Cardiac muscle cell (in vitro differentiated cells and primary cell): ENCODE measurements at regions not wholly inside any gene's neighbourhood (a gene's known extent, or its start where the extent isn't known, plus 50 kb on each side); places are given as distances from the start of the nearest gene placed in this dataset.
"Not testable (repeated sequence)": the region's sequence is repeated elsewhere in the genome, so short reads cannot be mapped to it uniquely, and the experiment has no call there.

Experiments
- DNase-seq, 2 donors: peaks; one replicate each; pipeline versions ENCODE4 v3.0.0 to v3.0.0-alpha.2; 2010 to 2017; ENCODE audit warnings: low read depth in 1 of 2, low spot score in 1 of 2
- H3K27ac ChIP-seq: fragments of 200-600 bp; sonication (generic); 2 replicates; pipeline ENCODE4 v1.5.1; 2016
- H3K27me3 ChIP-seq: fragments of 200-600 bp; sonication (generic); 2 replicates; pipeline ENCODE4 v1.6.0; 2016; ENCODE audit warnings: control low read depth
- H3K36me3 ChIP-seq: fragments of 200-600 bp; sonication (generic); 2 replicates; pipeline ENCODE4 v1.5.1; 2016; ENCODE audit warnings: control low read depth
- H3K4me1 ChIP-seq: fragments of 200-600 bp; sonication (generic); 2 replicates; pipeline ENCODE4 v1.8.1; 2017; ENCODE audit warnings: low read depth, mild to moderate bottlenecking, mixed run types
- H3K4me3 ChIP-seq: fragments of 200-600 bp; sonication (generic); 2 replicates; pipeline ENCODE4 v1.5.1; 2016; ENCODE audit warnings: mild to moderate bottlenecking
- H3K9me3 ChIP-seq: fragments of 200-600 bp; sonication (generic); 2 replicates; pipeline ENCODE4 v1.5.1; 2017; ENCODE audit warnings: low read depth, mild to moderate bottlenecking, control low read depth
- TF ChIP-seq, protein P1 (sequence below): IDR thresholded peaks from 2 replicates; pipeline ENCODE4 v1.5.1; 2012; ENCODE audit warnings: low read depth, mild to moderate bottlenecking, low read length

GRCh38 chr12:59486827-59487226, 109.0 kb upstream of the SLC16A7 start:
- no peak overlapping the region for H3K4me3 ChIP-seq
- no peak for DNase-seq
- H3K4me1 ChIP-seq, result no peaks in the 10 kb centered on the region
- no peaks in the 10 kb centered on the region for H3K36me3 ChIP-seq
- TF ChIP-seq, protein P1, sequence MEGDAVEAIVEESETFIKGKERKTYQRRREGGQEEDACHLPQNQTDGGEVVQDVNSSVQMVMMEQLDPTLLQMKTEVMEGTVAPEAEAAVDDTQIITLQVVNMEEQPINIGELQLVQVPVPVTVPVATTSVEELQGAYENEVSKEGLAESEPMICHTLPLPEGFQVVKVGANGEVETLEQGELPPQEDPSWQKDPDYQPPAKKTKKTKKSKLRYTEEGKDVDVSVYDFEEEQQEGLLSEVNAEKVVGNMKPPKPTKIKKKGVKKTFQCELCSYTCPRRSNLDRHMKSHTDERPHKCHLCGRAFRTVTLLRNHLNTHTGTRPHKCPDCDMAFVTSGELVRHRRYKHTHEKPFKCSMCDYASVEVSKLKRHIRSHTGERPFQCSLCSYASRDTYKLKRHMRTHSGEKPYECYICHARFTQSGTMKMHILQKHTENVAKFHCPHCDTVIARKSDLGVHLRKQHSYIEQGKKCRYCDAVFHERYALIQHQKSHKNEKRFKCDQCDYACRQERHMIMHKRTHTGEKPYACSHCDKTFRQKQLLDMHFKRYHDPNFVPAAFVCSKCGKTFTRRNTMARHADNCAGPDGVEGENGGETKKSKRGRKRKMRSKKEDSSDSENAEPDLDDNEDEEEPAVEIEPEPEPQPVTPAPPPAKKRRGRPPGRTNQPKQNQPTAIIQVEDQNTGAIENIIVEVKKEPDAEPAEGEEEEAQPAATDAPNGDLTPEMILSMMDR, result no peak
- H3K9me3 ChIP-seq, result no peaks in the 10 kb centered on the region
- no peaks in the 10 kb centered on the region for H3K27me3 ChIP-seq
- H3K27ac ChIP-seq, result no peak overlapping the region

DNA sequence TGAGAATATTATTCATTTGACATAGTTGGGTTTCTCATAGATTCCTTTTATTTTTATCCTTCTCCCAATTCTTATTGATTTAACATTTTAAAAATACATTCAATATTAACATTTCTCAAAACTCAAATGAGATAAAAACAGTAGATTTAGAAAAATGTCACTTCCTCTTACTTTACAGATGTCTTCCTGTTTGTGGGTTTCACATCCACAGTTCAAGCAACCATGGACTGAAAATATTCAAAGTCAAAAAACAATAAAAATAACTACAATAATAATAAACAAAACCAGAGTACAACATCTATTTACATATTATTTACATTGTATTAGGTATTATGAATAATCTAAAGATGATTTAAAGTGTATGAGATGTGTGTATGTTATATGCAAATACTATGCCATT, 111.3 kb upstream of the SLC16A7 start:
- no peaks in the 10 kb centered on the region for H3K9me3 ChIP-seq
- no peaks in the 10 kb centered on the region for H3K4me1 ChIP-seq
- TF ChIP-seq, protein P1, result no peak
- H3K27ac ChIP-seq, result no peak overlapping the region
- H3K4me3 ChIP-seq, result no peak overlapping the region
- H3K36me3 ChIP-seq, result no peaks in the 10 kb centered on the region
- DNase-seq, result no peak
- H3K27me3 ChIP-seq, result no peaks in the 10 kb centered on the region

DNA sequence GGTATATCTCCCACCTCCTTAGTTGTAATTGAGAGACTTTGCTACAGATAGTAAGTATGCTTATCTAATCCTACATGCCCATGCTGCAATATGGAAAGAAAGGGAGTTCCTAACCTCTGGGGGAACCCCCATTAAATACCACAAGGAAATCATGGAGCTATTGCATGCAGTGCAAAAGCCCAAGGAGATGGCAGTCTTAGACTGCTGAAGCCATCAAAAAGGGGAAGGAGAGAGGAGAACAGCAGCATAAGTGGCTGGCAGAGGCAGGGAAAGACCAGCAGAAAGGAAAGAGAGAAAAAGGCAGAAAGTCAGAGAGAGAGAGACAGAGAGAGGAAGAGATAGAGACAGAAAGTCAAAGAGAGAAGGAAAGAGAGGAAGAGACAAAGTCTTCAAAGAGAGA, 121.6 kb upstream of the SLC16A7 start:
- not testable (repeated sequence) for H3K9me3 ChIP-seq, H3K36me3 ChIP-seq, DNase-seq, H3K27me3 ChIP-seq, H3K4me3 ChIP-seq, H3K27ac ChIP-seq, H3K4me1 ChIP-seq

DNA sequence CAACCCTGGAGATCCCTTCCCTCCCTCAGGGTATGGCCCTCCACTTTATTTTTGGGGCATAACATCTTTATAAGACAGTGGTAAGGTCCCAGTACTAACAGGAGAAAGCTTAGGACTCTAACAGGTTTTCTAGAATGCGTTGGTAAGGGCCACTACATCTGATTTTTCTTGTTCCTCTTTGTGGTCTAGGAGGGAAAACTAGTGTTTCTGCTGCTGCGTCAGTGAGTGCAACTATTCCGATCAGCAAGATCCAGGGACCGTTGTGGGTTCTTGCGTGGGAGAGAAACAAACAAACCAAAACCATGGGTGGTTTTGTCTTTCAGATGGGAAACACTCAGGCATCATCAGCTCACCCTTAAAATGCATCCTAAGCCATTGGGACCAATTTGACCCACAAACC, 123.6 kb upstream of the SLC16A7 start:
- Histone ChIP-seq H3K4me1 (no peaks in the 10 kb centered on the region), H3K36me3 (no peaks in the 10 kb centered on the region), H3K27me3 (no peaks in the 10 kb centered on the region), H3K4me3 (no peak overlapping the region), H3K9me3 (no peaks in the 10 kb centered on the region), H3K27ac (no peak overlapping the region)
- no peak for DNase-seq
- TF ChIP-seq, protein P1, result no peak

DNA sequence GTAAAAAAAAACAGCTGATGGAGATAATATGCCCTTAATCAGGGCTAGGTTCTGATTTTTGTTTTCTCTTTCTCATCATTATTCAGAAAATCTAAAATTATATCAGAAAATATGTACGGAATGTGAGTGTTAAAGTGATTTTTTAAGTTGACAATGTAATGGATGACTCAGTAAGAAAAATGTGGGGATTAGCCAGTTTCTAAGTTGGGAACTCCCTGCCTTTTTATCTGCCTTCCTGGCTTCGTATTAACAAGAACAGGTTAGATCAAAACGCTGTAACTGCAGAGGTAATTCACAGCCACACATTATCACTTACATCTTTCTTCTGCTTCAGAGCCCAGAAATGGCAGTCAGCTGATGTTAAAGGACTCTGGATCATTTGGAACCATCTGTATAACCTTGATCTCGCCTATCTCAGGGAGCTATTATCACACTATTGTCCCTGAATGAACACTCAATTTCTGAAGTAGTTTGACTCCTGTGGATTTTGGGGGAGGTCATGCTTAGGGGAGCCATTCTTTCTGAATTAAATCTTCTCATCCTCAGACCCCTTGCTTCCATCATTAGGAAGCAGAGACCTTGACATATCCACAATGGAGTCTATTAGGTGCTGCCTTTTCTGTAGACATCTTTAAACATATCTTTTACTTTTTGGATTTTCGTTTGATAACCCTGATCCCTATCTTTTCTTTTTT, 135.7 kb upstream of the SLC16A7 start:
- peak in 1 of 2 donors; percentile 29 for DNase-seq
- TF ChIP-seq, protein P1, result no peak
- Histone ChIP-seq H3K4me1 (no peaks in the 10 kb centered on the region), H3K27ac (no peak overlapping the region), H3K9me3 (no peaks in the 10 kb centered on the region), H3K4me3 (no peak overlapping the region), H3K36me3 (no peaks in the 10 kb centered on the region), H3K27me3 (no peaks in the 10 kb centered on the region)

DNA sequence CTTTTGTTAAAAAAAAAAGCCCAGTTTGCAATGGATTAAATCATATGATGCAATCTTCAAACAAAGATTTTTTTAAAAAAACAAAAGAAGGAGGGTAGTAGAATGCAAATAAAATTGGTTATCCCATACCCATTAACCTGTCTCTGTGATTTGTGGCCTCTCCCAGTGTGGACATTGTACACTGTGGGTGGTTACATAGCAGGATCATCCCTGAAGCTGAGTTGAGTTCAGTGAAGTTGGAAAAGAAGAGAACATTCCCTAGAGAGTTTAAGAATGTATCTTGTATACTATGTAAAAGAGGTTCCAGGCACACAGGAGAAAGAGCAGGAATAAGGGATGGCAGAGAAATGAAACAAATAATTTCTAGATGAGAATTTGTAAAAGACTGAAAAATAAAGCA, 142.4 kb upstream of the SLC16A7 start:
- Histone ChIP-seq H3K36me3 (no peaks in the 10 kb centered on the region), H3K4me3 (no peak overlapping the region), H3K27ac (no peak overlapping the region), H3K4me1 (no peaks in the 10 kb centered on the region), H3K27me3 (no peaks in the 10 kb centered on the region), H3K9me3 (no peaks in the 10 kb centered on the region)
- no peak for DNase-seq
- TF ChIP-seq, protein P1, result no peak
